ENCODE measurements at regions not wholly inside any gene's neighbourhood (a gene's known extent, or its start where the extent isn't known, plus 50 kb on each side); places are given as distances from the start of the nearest gene placed in this dataset.

- TF ChIP-seq, protein P1, sequence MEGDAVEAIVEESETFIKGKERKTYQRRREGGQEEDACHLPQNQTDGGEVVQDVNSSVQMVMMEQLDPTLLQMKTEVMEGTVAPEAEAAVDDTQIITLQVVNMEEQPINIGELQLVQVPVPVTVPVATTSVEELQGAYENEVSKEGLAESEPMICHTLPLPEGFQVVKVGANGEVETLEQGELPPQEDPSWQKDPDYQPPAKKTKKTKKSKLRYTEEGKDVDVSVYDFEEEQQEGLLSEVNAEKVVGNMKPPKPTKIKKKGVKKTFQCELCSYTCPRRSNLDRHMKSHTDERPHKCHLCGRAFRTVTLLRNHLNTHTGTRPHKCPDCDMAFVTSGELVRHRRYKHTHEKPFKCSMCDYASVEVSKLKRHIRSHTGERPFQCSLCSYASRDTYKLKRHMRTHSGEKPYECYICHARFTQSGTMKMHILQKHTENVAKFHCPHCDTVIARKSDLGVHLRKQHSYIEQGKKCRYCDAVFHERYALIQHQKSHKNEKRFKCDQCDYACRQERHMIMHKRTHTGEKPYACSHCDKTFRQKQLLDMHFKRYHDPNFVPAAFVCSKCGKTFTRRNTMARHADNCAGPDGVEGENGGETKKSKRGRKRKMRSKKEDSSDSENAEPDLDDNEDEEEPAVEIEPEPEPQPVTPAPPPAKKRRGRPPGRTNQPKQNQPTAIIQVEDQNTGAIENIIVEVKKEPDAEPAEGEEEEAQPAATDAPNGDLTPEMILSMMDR (IDR thresholded peaks at IDR 0.05 in 8 of 11, conservative IDR thresholded peaks at IDR 0.05 in 3 of 11): no peak
- no peak for TF ChIP-seq POLR2A (IDR thresholded peaks at IDR 0.05)
Measured at GRCh38 chr21:26397545-26397944, 175.5 kb downstream of the CYYR1 start.
